Liver (tissue), 6 donors: ENCODE measurements at regions not wholly inside any gene's neighbourhood (a gene's known extent, or its start where the extent isn't known, plus 50 kb on each side); places are given as distances from the start of the nearest gene placed in this dataset.
"Not testable (repeated sequence)": the region's sequence is repeated elsewhere in the genome, so short reads cannot be mapped to it uniquely, and the experiment has no call there.

ENCODE experiments used
- DNase-seq: peaks from one replicate; pipeline ENCODE4 v3.0.0-alpha.2; 2017; ENCODE audit warnings: low spot score
- H3K27ac ChIP-seq, 2 donors: one replicate each; pipeline ENCODE4 v1.7.0; 2013; ENCODE audit warnings: inconsistent platforms in 2 of 2, low read length in 2 of 2, control low read depth in 1 of 2, low read depth in 1 of 2, mild to moderate bottlenecking in 1 of 2
- H3K27me3 ChIP-seq, 4 donors: one replicate each; pipeline versions ENCODE4 v1.6.1 to v1.7.0; 2013; ENCODE audit warnings: low read length in 3 of 4, inconsistent platforms in 1 of 4, mild to moderate bottlenecking in 1 of 4, moderate library complexity in 1 of 4; ENCODE audit not compliant: control insufficient read depth in 4 of 4, insufficient read depth in 4 of 4
- H3K36me3 ChIP-seq, 4 donors: one replicate each; pipeline versions ENCODE4 v1.6.1 to v1.7.0; 2013; ENCODE audit warnings: low read length in 3 of 4, mild to moderate bottlenecking in 3 of 4, low read depth in 1 of 4, moderate library complexity in 1 of 4; ENCODE audit not compliant: control insufficient read depth in 4 of 4, insufficient read depth in 3 of 4
- H3K4me1 ChIP-seq, 4 donors: one replicate each; pipeline versions ENCODE4 v1.6.1 to v1.7.0; 2013; ENCODE audit warnings: low read length in 3 of 4, mild to moderate bottlenecking in 3 of 4, moderate library complexity in 1 of 4; ENCODE audit not compliant: control insufficient read depth in 4 of 4, insufficient read depth in 4 of 4
- H3K4me3 ChIP-seq, 3 donors: one replicate each; pipeline versions ENCODE4 v1.6.1 to v1.7.0; 2013; ENCODE audit warnings: low read length in 3 of 3, control low read depth in 1 of 3, low read depth in 1 of 3, mild to moderate bottlenecking in 1 of 3
- H3K9ac ChIP-seq, 2 donors: one replicate each; pipeline ENCODE4 v1.7.0; 2013; ENCODE audit warnings: low read length in 2 of 2, mild to moderate bottlenecking in 2 of 2, moderate library complexity in 2 of 2, control low read depth in 1 of 2, low read depth in 1 of 2
- H3K9me3 ChIP-seq, 4 donors: one replicate each; pipeline versions ENCODE4 v1.6.1 to v1.7.0; 2013; ENCODE audit warnings: low read length in 3 of 4; ENCODE audit not compliant: control insufficient read depth in 4 of 4
- WGBS: extraction: QIAGEN DNeasy Blood & Tissue Kit; methylation state at CpG from one replicate; pipeline ENCODE4 v1.1.7; 2013; 5-methylcytosine and 5-hydroxymethylcytosine counted together
- donor health status: healthy.
- donor health status: healthy.
- donor health status: healthy.

GRCh38 chr1:83213648-83214047 lies 785.3 kb downstream of the TTLL7 start:
- 89% methylated on average over 3 of the region's 3 CpGs for WGBS
- DNase-seq, H3K4me1 ChIP-seq, H3K4me3 ChIP-seq, H3K9ac ChIP-seq, H3K9me3 ChIP-seq, H3K27me3 ChIP-seq, H3K27ac ChIP-seq, H3K36me3 ChIP-seq: not testable (repeated sequence)

- not testable (repeated sequence) for H3K9me3 ChIP-seq, H3K27me3 ChIP-seq, H3K4me3 ChIP-seq, H3K9ac ChIP-seq, H3K27ac ChIP-seq, H3K4me1 ChIP-seq, DNase-seq, H3K36me3 ChIP-seq
Observed at GRCh38 chr1:83212033-83212432, 786.9 kb downstream of the TTLL7 start.

GRCh38 chr1:83208540-83208939 lies 790.4 kb downstream of the TTLL7 start:
- not testable (repeated sequence) for DNase-seq, H3K27ac ChIP-seq, H3K36me3 ChIP-seq, H3K9me3 ChIP-seq, H3K4me1 ChIP-seq, H3K27me3 ChIP-seq, H3K4me3 ChIP-seq, H3K9ac ChIP-seq
- WGBS, result 95% methylated on average over 4 of the region's 4 CpGs

GRCh38 chr1:83194610-83195009 lies 804.3 kb downstream of the TTLL7 start:
- not testable (repeated sequence) for H3K9ac ChIP-seq, H3K9me3 ChIP-seq, H3K4me3 ChIP-seq, H3K36me3 ChIP-seq, DNase-seq, H3K4me1 ChIP-seq, H3K27me3 ChIP-seq, H3K27ac ChIP-seq
- WGBS, result 63% methylated on average over 1 of the region's 1 CpG

GRCh38 chr1:83182033-83182728 lies 816.8 kb downstream of the TTLL7 start:
- H3K9ac ChIP-seq, H3K27ac ChIP-seq, H3K36me3 ChIP-seq, H3K9me3 ChIP-seq, H3K4me1 ChIP-seq, H3K27me3 ChIP-seq, H3K4me3 ChIP-seq, DNase-seq: not testable (repeated sequence)
- 83% methylated on average over 26 of the region's 26 CpGs for WGBS

GRCh38 chr1:83180621-83181020 lies 818.3 kb downstream of the TTLL7 start:
- H3K4me1 ChIP-seq, H3K27me3 ChIP-seq, H3K4me3 ChIP-seq, H3K36me3 ChIP-seq, H3K9me3 ChIP-seq, DNase-seq, H3K9ac ChIP-seq, H3K27ac ChIP-seq: not testable (repeated sequence)
- 80% methylated on average over 3 of the region's 3 CpGs for WGBS

GRCh38 chr1:83167634-83168033 lies 831.3 kb downstream of the TTLL7 start:
- DNase-seq, H3K4me3 ChIP-seq, H3K9me3 ChIP-seq, H3K27me3 ChIP-seq, H3K36me3 ChIP-seq, H3K4me1 ChIP-seq, H3K27ac ChIP-seq, H3K9ac ChIP-seq: not testable (repeated sequence)
- WGBS, result 88% methylated on average over 8 of the region's 9 CpGs

GRCh38 chr1:83163879-83164475 lies 835.0 kb downstream of the TTLL7 start:
- not testable (repeated sequence) for DNase-seq, H3K36me3 ChIP-seq, H3K27me3 ChIP-seq, H3K4me1 ChIP-seq, H3K9ac ChIP-seq, H3K9me3 ChIP-seq, H3K4me3 ChIP-seq, H3K27ac ChIP-seq
- WGBS, result 85% methylated on average over 3 of the region's 3 CpGs
